ENCODE measurements at regions not wholly inside any gene's neighbourhood (a gene's known extent, or its start where the extent isn't known, plus 50 kb on each side); places are given as distances from the start of the nearest gene placed in this dataset.

DNA sequence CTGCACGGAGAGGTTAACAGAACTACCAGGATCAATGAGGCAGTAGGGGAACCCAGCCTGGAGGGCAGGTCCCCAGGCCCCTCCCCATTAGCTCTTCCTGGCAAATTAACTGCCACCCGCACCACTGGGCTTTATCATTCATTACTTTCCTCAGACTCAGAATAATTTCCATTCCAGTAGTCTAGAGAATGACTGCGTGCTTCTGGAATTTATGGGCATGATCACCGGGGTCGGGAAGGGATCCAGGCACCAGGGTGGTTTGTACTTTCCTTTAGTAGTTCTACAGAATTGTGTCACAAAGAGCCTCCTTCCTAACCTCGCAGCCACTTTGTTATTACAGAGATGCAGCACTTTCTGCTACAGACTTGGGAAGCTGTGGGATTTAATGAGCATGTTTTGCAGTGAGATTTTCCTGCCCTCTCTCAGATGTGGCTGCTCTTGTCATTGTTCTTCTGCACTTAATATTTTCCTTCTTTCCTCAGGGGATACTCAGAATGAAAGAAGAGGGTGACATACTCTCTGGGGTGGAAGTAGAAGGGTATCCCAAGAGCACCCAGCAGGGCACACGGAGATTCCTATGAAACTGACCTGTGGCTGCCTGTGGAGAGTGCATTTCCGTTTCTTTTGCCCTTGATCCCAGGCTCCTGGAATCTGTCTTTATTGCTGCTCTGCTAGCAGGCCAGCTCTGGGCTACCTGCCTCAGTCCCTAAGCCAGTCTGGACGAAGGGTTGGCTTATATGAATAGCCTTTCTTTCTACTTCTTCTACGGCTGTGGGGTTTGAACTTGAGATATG lies 285.0 kb upstream of the SLC10A2 start:
- H3K27me3 ChIP-seq (ENCODE audit: control insufficient read depth, insufficient read depth, low read length) = no peaks in the 10 kb centered on the region
- H3K4me3 ChIP-seq (ENCODE audit: low read length) = peak overlapping the region; percentile 48
- H3K4me1 ChIP-seq (ENCODE audit: control insufficient read depth, low read depth, low read length) = peaks cover 19% of the 10 kb centered on the region
- no peaks in the 10 kb centered on the region for H3K9me3 ChIP-seq (ENCODE audit: control insufficient read depth, low read depth, low read length)
- no peaks in the 10 kb centered on the region for H3K36me3 ChIP-seq (ENCODE audit: control insufficient read depth, low read depth, low read length)
- H3K27ac ChIP-seq (ENCODE audit: low read length) = no peak overlapping the region
- peak overlapping the region; percentile 28 for H3K9ac ChIP-seq (ENCODE audit: low read length)

DNA sequence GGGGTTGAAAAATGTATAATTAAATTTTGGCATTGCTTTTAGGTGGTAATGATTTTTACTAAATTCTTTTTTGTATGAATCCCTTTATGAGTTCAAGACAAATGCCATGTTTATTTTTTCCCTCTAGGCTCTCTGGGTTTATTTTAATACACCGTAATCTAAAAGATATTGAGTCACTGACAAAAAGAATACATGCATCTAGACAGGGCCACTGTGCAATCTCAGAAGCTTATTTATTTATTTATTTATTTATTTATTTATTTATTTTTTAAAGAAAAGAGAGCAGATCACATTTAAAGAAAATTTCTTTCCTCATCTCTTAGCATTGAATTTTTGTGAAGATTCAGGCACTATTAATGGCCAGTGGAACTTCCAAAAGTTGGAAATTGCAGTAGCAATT lies 283.9 kb upstream of the SLC10A2 start:
- Histone ChIP-seq H3K36me3 (ENCODE audit: control insufficient read depth, low read depth, low read length) (no peaks in the 10 kb centered on the region), H3K9me3 (ENCODE audit: control insufficient read depth, low read depth, low read length) (no peaks in the 10 kb centered on the region), H3K4me3 (ENCODE audit: low read length) (peak overlapping the region; percentile 48), H3K27ac (ENCODE audit: low read length) (no peak overlapping the region), H3K9ac (ENCODE audit: low read length) (no peak overlapping the region), H3K4me1 (ENCODE audit: control insufficient read depth, low read depth, low read length) (peaks cover 19% of the 10 kb centered on the region), H3K27me3 (ENCODE audit: control insufficient read depth, insufficient read depth, low read length) (no peaks in the 10 kb centered on the region)

DNA sequence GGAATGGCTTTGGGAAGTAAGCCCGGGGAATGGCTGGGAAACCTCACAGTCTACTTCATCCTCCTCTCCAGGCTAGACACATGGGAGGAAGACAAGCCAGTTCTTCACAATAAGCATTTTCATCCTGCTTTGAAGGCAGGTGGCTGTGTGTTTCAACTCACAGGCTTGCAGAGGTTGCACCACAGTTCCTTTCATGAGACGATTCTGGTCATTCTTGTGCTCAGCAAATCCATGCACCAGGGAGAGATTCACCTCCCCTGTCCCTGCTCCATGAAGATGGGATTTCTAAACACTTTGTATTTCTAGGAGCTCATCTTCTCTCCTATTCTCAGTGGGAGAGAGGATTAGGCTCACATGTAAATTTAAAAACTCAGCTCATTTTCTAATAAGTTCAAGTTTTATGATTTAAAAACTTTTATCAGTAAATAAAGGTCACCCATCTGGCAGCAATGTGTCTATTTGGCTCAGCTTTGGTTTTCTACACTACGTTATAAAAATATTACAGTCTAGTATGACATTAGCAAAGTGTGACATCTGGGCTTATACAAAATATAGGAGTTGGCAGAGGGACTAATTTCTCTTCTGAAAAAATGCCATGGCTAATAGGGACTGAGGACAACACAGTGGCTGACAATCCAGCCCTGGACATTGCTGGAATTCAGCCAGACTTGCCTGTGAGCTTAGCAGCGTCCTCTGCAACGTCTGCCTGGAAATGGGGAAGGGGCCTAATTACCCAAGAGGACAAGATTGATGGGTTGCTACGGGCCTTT lies 283.2 kb upstream of the SLC10A2 start:
- H3K9ac ChIP-seq (ENCODE audit: low read length) = no peak overlapping the region
- H3K9me3 ChIP-seq (ENCODE audit: control insufficient read depth, low read depth, low read length) = no peaks in the 10 kb centered on the region
- no peaks in the 10 kb centered on the region for H3K36me3 ChIP-seq (ENCODE audit: control insufficient read depth, low read depth, low read length)
- no peaks in the 10 kb centered on the region for H3K27me3 ChIP-seq (ENCODE audit: control insufficient read depth, insufficient read depth, low read length)
- peaks cover 19% of the 10 kb centered on the region for H3K4me1 ChIP-seq (ENCODE audit: control insufficient read depth, low read depth, low read length)
- H3K4me3 ChIP-seq (ENCODE audit: low read length) = no peak overlapping the region
- H3K27ac ChIP-seq (ENCODE audit: low read length) = no peak overlapping the region

GRCh38 chr13:103335241-103335640 lies 269.0 kb upstream of the SLC10A2 start:
- no peaks in the 10 kb centered on the region for H3K27me3 ChIP-seq (ENCODE audit: control insufficient read depth, insufficient read depth, low read length)
- H3K9ac ChIP-seq (ENCODE audit: low read length) = no peak overlapping the region
- no peaks in the 10 kb centered on the region for H3K4me1 ChIP-seq (ENCODE audit: control insufficient read depth, low read depth, low read length)
- H3K27ac ChIP-seq (ENCODE audit: low read length) = no peak overlapping the region
- H3K9me3 ChIP-seq (ENCODE audit: control insufficient read depth, low read depth, low read length) = no peaks in the 10 kb centered on the region
- H3K36me3 ChIP-seq (ENCODE audit: control insufficient read depth, low read depth, low read length) = no peaks in the 10 kb centered on the region
- H3K4me3 ChIP-seq (ENCODE audit: low read length) = no peak overlapping the region

DNA sequence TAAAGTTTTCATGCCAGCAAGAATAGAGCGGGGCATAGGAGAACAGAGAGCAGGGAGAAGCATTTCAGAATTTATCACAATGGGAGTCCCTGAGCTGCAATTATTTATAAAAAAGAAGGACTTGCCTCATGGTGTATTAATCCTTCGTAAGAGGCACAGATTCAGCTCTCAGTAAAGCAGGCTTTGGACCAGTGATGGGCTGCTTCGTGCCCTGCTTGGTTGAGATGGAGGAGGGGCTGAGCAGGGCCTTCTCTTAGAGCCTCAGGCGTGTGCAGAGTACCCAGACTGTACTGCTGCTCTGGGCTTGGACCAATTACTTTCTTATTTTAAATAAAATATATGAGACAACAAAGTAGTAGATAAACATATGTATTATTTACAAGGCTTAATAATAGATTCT lies 265.7 kb upstream of the SLC10A2 start:
- no peak overlapping the region for H3K27ac ChIP-seq (ENCODE audit: low read length)
- no peaks in the 10 kb centered on the region for H3K4me1 ChIP-seq (ENCODE audit: control insufficient read depth, low read depth, low read length)
- no peak overlapping the region for H3K9ac ChIP-seq (ENCODE audit: low read length)
- no peak overlapping the region for H3K4me3 ChIP-seq (ENCODE audit: low read length)
- no peaks in the 10 kb centered on the region for H3K36me3 ChIP-seq (ENCODE audit: control insufficient read depth, low read depth, low read length)
- H3K9me3 ChIP-seq (ENCODE audit: control insufficient read depth, low read depth, low read length) = no peaks in the 10 kb centered on the region
- H3K27me3 ChIP-seq (ENCODE audit: control insufficient read depth, insufficient read depth, low read length) = no peaks in the 10 kb centered on the region

GRCh38 chr13:103328899-103329298 lies 262.7 kb upstream of the SLC10A2 start:
- no peaks in the 10 kb centered on the region for H3K9me3 ChIP-seq (ENCODE audit: control insufficient read depth, low read depth, low read length)
- no peaks in the 10 kb centered on the region for H3K27me3 ChIP-seq (ENCODE audit: control insufficient read depth, insufficient read depth, low read length)
- H3K4me1 ChIP-seq (ENCODE audit: control insufficient read depth, low read depth, low read length) = peaks cover 10% of the 10 kb centered on the region
- H3K36me3 ChIP-seq (ENCODE audit: control insufficient read depth, low read depth, low read length) = no peaks in the 10 kb centered on the region
- H3K9ac ChIP-seq (ENCODE audit: low read length) = no peak overlapping the region
- H3K27ac ChIP-seq (ENCODE audit: low read length) = no peak overlapping the region
- H3K4me3 ChIP-seq (ENCODE audit: low read length) = no peak overlapping the region

GRCh38 chr13:103326326-103326725 lies 260.1 kb upstream of the SLC10A2 start:
- H3K9me3 ChIP-seq (ENCODE audit: control insufficient read depth, low read depth, low read length) = no peaks in the 10 kb centered on the region
- H3K27me3 ChIP-seq (ENCODE audit: control insufficient read depth, insufficient read depth, low read length) = no peaks in the 10 kb centered on the region
- peaks cover 10% of the 10 kb centered on the region for H3K4me1 ChIP-seq (ENCODE audit: control insufficient read depth, low read depth, low read length)
- H3K9ac ChIP-seq (ENCODE audit: low read length) = no peak overlapping the region
- H3K27ac ChIP-seq (ENCODE audit: low read length) = no peak overlapping the region
- H3K36me3 ChIP-seq (ENCODE audit: control insufficient read depth, low read depth, low read length) = no peaks in the 10 kb centered on the region
- no peak overlapping the region for H3K4me3 ChIP-seq (ENCODE audit: low read length)

- H3K4me3 ChIP-seq (ENCODE audit: low read length) = no peak overlapping the region
- no peaks in the 10 kb centered on the region for H3K9me3 ChIP-seq (ENCODE audit: control insufficient read depth, low read depth, low read length)
- no peak overlapping the region for H3K27ac ChIP-seq (ENCODE audit: low read length)
- H3K36me3 ChIP-seq (ENCODE audit: control insufficient read depth, low read depth, low read length) = no peaks in the 10 kb centered on the region
- H3K9ac ChIP-seq (ENCODE audit: low read length) = no peak overlapping the region
- H3K4me1 ChIP-seq (ENCODE audit: control insufficient read depth, low read depth, low read length) = peaks cover 10% of the 10 kb centered on the region
- H3K27me3 ChIP-seq (ENCODE audit: control insufficient read depth, insufficient read depth, low read length) = no peaks in the 10 kb centered on the region
Measured at GRCh38 chr13:103325672-103326071, 259.5 kb upstream of the SLC10A2 start.

DNA sequence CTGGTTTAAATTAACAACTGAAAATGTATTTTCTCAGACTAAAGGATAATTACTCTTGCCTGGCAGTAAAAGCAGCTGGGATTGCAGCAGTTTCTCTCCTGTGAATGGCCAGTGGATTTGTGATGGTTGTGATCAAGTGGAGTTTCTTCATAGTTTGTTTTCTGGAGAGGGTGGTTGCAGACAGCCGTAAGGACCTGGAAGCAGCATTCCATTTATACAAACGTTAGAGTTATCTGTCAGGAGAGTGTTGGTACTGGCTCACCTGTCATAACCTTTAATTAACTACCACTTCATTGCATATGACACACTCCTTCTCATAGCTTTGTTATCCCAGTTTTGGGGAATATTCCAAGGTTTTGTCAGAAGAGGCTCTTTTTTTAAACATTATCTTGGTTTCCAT lies 258.4 kb upstream of the SLC10A2 start:
- no peak overlapping the region for H3K4me3 ChIP-seq (ENCODE audit: low read length)
- no peak overlapping the region for H3K27ac ChIP-seq (ENCODE audit: low read length)
- peaks cover 10% of the 10 kb centered on the region for H3K4me1 ChIP-seq (ENCODE audit: control insufficient read depth, low read depth, low read length)
- H3K9ac ChIP-seq (ENCODE audit: low read length) = no peak overlapping the region
- no peaks in the 10 kb centered on the region for H3K36me3 ChIP-seq (ENCODE audit: control insufficient read depth, low read depth, low read length)
- H3K9me3 ChIP-seq (ENCODE audit: control insufficient read depth, low read depth, low read length) = no peaks in the 10 kb centered on the region
- H3K27me3 ChIP-seq (ENCODE audit: control insufficient read depth, insufficient read depth, low read length) = no peaks in the 10 kb centered on the region

DNA sequence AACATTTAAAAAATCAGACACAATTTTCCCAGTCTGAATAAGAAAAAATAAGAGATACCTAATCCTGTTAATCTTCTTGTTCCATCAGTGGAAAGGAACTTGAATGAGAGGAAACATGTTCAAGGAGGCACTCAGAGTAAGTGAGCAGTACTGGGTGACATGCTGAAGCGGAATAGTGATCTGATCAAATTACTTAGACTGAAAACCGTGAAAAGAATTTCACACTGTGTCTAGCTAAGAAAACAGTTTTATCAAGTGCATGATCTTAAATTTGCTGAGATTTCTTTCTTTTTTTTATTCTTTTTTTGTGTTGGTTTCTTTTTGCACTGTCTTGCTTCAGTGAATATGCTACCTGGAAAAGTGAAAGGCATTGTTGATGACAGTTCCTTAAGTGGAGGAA lies 249.5 kb upstream of the SLC10A2 start:
- Histone ChIP-seq H3K36me3 (ENCODE audit: control insufficient read depth, low read depth, low read length) (no peaks in the 10 kb centered on the region), H3K9ac (ENCODE audit: low read length) (no peak overlapping the region), H3K27me3 (ENCODE audit: control insufficient read depth, insufficient read depth, low read length) (no peaks in the 10 kb centered on the region), H3K27ac (ENCODE audit: low read length) (no peak overlapping the region), H3K9me3 (ENCODE audit: control insufficient read depth, low read depth, low read length) (no peaks in the 10 kb centered on the region), H3K4me3 (ENCODE audit: low read length) (no peak overlapping the region), H3K4me1 (ENCODE audit: control insufficient read depth, low read depth, low read length) (no peaks in the 10 kb centered on the region)

DNA sequence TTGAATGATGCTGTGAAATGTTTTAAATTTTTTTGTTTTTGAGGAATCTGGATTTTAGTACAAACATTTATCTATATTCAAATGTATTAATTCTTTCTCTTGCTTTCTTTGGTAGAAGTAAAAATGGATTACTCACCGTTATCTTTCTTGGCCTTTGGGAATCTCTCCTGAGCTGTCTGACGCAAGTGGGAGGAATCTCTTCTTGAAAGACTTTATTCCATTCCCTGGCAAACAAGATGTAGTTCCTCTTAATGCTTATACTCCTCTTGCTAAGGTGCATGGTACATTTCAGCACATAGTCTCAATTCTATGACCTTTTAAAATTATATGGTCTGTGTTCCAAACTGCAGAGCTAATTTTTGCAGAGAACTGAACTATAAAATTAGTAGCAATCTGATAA lies 246.2 kb upstream of the SLC10A2 start:
- Histone ChIP-seq H3K9me3 (ENCODE audit: control insufficient read depth, low read depth, low read length) (no peaks in the 10 kb centered on the region), H3K9ac (ENCODE audit: low read length) (no peak overlapping the region), H3K27me3 (ENCODE audit: control insufficient read depth, insufficient read depth, low read length) (no peaks in the 10 kb centered on the region), H3K36me3 (ENCODE audit: control insufficient read depth, low read depth, low read length) (no peaks in the 10 kb centered on the region), H3K4me1 (ENCODE audit: control insufficient read depth, low read depth, low read length) (no peaks in the 10 kb centered on the region), H3K4me3 (ENCODE audit: low read length) (no peak overlapping the region), H3K27ac (ENCODE audit: low read length) (no peak overlapping the region)

GRCh38 chr13:103308667-103309066 lies 242.4 kb upstream of the SLC10A2 start:
- H3K9ac ChIP-seq (ENCODE audit: low read length) = no peak overlapping the region
- no peaks in the 10 kb centered on the region for H3K27me3 ChIP-seq (ENCODE audit: control insufficient read depth, insufficient read depth, low read length)
- H3K4me1 ChIP-seq (ENCODE audit: control insufficient read depth, low read depth, low read length) = no peaks in the 10 kb centered on the region
- H3K36me3 ChIP-seq (ENCODE audit: control insufficient read depth, low read depth, low read length) = no peaks in the 10 kb centered on the region
- no peaks in the 10 kb centered on the region for H3K9me3 ChIP-seq (ENCODE audit: control insufficient read depth, low read depth, low read length)
- no peak overlapping the region for H3K4me3 ChIP-seq (ENCODE audit: low read length)
- no peak overlapping the region for H3K27ac ChIP-seq (ENCODE audit: low read length)
